ENCODE measurements at regions not wholly inside any gene's neighbourhood (a gene's known extent, or its start where the extent isn't known, plus 50 kb on each side); places are given as distances from the start of the nearest gene placed in this dataset.

DNA sequence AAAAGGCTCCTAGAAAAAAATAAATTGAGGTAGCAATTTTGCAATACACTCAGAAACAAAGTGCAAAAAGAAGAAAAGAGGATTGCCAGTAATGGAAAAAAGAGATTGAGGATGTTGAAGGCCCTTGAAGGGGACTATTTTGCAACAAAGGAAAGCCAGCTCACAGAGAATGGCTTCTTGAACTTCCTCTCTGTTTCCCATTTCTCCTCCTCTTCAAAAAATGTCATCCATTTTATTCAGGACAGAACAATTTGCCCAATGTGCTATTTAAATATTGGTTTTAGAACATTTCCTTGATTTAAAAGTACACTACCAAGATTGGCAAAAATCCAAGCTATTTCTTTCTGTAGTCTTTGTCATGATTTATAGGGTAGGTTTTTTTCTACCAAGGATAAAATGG lies 60.2 kb downstream of the GASK1B start:
- CTCF ChIA-PET: no interaction called here
- DNase-seq: no peak
- intact Hi-C loops (cut with micrococcal nuclease): no loop called here

GRCh38 chr4:158111241-158111640 lies 61.6 kb downstream of the GASK1B start:
- no peak overlapping the region for H3K4me3 ChIP-seq (ENCODE audit: low read length)
- DNase-seq (peak; percentile 4), ATAC-seq (no peak)
- H3K4me1 ChIP-seq (ENCODE audit: insufficient read depth, low read length): no peaks in the 10 kb centered on the region
- BruUV-seq (replicated peaks): no TSS peak
- no peaks in the 10 kb centered on the region for H3F3A ChIP-seq (ENCODE audit: low read length, unreplicated experiment)
- no peaks in the 10 kb centered on the region for H3K9me2 ChIP-seq (replicated peaks; ENCODE audit: low read length)
- TF ChIP-seq CTCF (conservative IDR thresholded peaks at IDR 0.05; ENCODE audit: low read depth, low read length): no peak
- no peak for TF ChIP-seq EZH2 (IDR thresholded peaks at IDR 0.05; ENCODE audit: low read length, unreplicated experiment)
- TF ChIP-seq EZH2phosphoT487 (IDR thresholded peaks at IDR 0.05; ENCODE audit: borderline replicate concordance, low read length): no peak
- ChIA-PET CTCF (no interaction called here), POLR2A (ENCODE audit: unreplicated experiment) (no interaction called here)
- H2AFZ ChIP-seq (ENCODE audit: low read length): no peak overlapping the region
- no peak overlapping the region for H3K27ac ChIP-seq (ENCODE audit: low read length)
- H3K79me2 ChIP-seq (ENCODE audit: low read length): no peaks in the 10 kb centered on the region
- H3K4me2 ChIP-seq (ENCODE audit: low read length): no peak overlapping the region
- intact Hi-C loops (cut with micrococcal nuclease): no loop called here
- no peaks in the 10 kb centered on the region for H3K9me3 ChIP-seq (ENCODE audit: low read length)
- H3K36me3 ChIP-seq (ENCODE audit: low read depth, low read length): no peaks in the 10 kb centered on the region
- no peaks in the 10 kb centered on the region for H4K20me1 ChIP-seq (ENCODE audit: low read length)
- no peaks in the 10 kb centered on the region for H3K27me3 ChIP-seq (ENCODE audit: low read length)
- no peak overlapping the region for H3K9ac ChIP-seq (ENCODE audit: low read length)

More for the DNA sequence above, 60.2 kb downstream of the GASK1B start:
- H3K4me2 ChIP-seq (ENCODE audit: low read length): no peak overlapping the region
- POLR2A ChIA-PET (ENCODE audit: unreplicated experiment): no interaction called here
- BruUV-seq (replicated peaks): no TSS peak
- no peaks in the 10 kb centered on the region for H4K20me1 ChIP-seq (ENCODE audit: low read length)
- no peaks in the 10 kb centered on the region for H3K9me3 ChIP-seq (ENCODE audit: low read length)
- no peak for ATAC-seq
- no peak for TF ChIP-seq CTCF (conservative IDR thresholded peaks at IDR 0.05; ENCODE audit: low read depth, low read length)
- TF ChIP-seq EZH2 (IDR thresholded peaks at IDR 0.05; ENCODE audit: low read length, unreplicated experiment): no peak
- no peak for TF ChIP-seq EZH2phosphoT487 (IDR thresholded peaks at IDR 0.05; ENCODE audit: borderline replicate concordance, low read length)
- H3K79me2 ChIP-seq (ENCODE audit: low read length): no peaks in the 10 kb centered on the region
- H3K9me2 ChIP-seq (replicated peaks; ENCODE audit: low read length): no peaks in the 10 kb centered on the region
- H3K4me3 ChIP-seq (ENCODE audit: low read length): no peak overlapping the region
- no peaks in the 10 kb centered on the region for H3K4me1 ChIP-seq (ENCODE audit: insufficient read depth, low read length)
- no peaks in the 10 kb centered on the region for H3F3A ChIP-seq (ENCODE audit: low read length, unreplicated experiment)
- no peak overlapping the region for H2AFZ ChIP-seq (ENCODE audit: low read length)
- H3K27me3 ChIP-seq (ENCODE audit: low read length): no peaks in the 10 kb centered on the region
- no peak overlapping the region for H3K9ac ChIP-seq (ENCODE audit: low read length)
- no peak overlapping the region for H3K27ac ChIP-seq (ENCODE audit: low read length)
- no peaks in the 10 kb centered on the region for H3K36me3 ChIP-seq (ENCODE audit: low read depth, low read length)

- DNase-seq (no peak), ATAC-seq (no peak)
- CTCF ChIA-PET: no interaction called here
- Histone ChIP-seq H3K36me3 (ENCODE audit: low read depth, low read length) (no peaks in the 10 kb centered on the region), H4K20me1 (ENCODE audit: low read length) (no peaks in the 10 kb centered on the region), H3K4me3 (ENCODE audit: low read length) (no peak overlapping the region), H3K79me2 (ENCODE audit: low read length) (no peaks in the 10 kb centered on the region), H3F3A (ENCODE audit: low read length, unreplicated experiment) (no peaks in the 10 kb centered on the region), H3K9ac (ENCODE audit: low read length) (no peak overlapping the region), H3K4me1 (ENCODE audit: insufficient read depth, low read length) (no peaks in the 10 kb centered on the region), H3K27ac (ENCODE audit: low read length) (no peak overlapping the region), H3K9me3 (ENCODE audit: low read length) (no peaks in the 10 kb centered on the region), H3K9me2 (replicated peaks; ENCODE audit: low read length) (no peaks in the 10 kb centered on the region), H3K27me3 (ENCODE audit: low read length) (no peaks in the 10 kb centered on the region), H2AFZ (ENCODE audit: low read length) (no peak overlapping the region), H3K4me2 (ENCODE audit: low read length) (no peak overlapping the region)
- no TSS peak for BruUV-seq (replicated peaks)
- TF ChIP-seq EZH2 (IDR thresholded peaks at IDR 0.05; ENCODE audit: low read length, unreplicated experiment) (no peak), CTCF (conservative IDR thresholded peaks at IDR 0.05; ENCODE audit: low read depth, low read length) (no peak), EZH2phosphoT487 (IDR thresholded peaks at IDR 0.05; ENCODE audit: borderline replicate concordance, low read length) (no peak)
- POLR2A ChIA-PET (ENCODE audit: unreplicated experiment): no interaction called here
- intact Hi-C loops (cut with micrococcal nuclease): no loop called here
Observed at GRCh38 chr4:158102904-158103303, 69.9 kb downstream of the GASK1B start.
